Spleen (tissue), 11 donors: ENCODE measurements at regions not wholly inside any gene's neighbourhood (a gene's known extent, or its start where the extent isn't known, plus 50 kb on each side); places are given as distances from the start of the nearest gene placed in this dataset.

Source experiments
- DNase-seq: peaks from one replicate; pipeline ENCODE4 v3.0.0-alpha.2; 2020
- H3K27ac ChIP-seq, 8 donors: fragments of 200-600 bp; sonication (generic) in 7 of 8; 1 replicate in 4 of 8; 2 replicates in 4 of 8; pipeline versions ENCODE4 v1.5.0 to v1.8.0; 2016 to 2021; ENCODE audit warnings: inconsistent platforms in 4 of 8, mild to moderate bottlenecking in 4 of 8, moderate library complexity in 1 of 8
- H3K27me3 ChIP-seq, 7 donors: fragments of 200-600 bp; sonication (generic) in 6 of 7; replicated peaks in 1 of 7; 1 replicate in 4 of 7; 2 replicates in 3 of 7; pipeline versions ENCODE4 v1.5.0 to v1.8.0; 2016 to 2021; ENCODE audit warnings: inconsistent platforms in 3 of 7, mild to moderate bottlenecking in 1 of 7
- H3K36me3 ChIP-seq, 6 donors: fragments of 200-600 bp; sonication (generic) in 5 of 6; 1 replicate in 4 of 6; 2 replicates in 2 of 6; pipeline versions ENCODE4 v1.5.0 to v1.8.0; 2016 to 2021; ENCODE audit warnings: inconsistent platforms in 2 of 6
- H3K4me1 ChIP-seq, 6 donors: fragments of 200-600 bp; sonication (generic) in 5 of 6; 1 replicate in 3 of 6; 2 replicates in 3 of 6; pipeline versions ENCODE4 v1.5.0 to v1.8.0; 2016 to 2021; ENCODE audit warnings: inconsistent platforms in 3 of 6
- H3K4me3 ChIP-seq, 8 donors: fragments of 200-600 bp; sonication (generic) in 7 of 8; 1 replicate in 4 of 8; 2 replicates in 4 of 8; pipeline versions ENCODE4 v1.5.0 to v1.8.0; 2016 to 2021; ENCODE audit warnings: inconsistent platforms in 4 of 8, mild to moderate bottlenecking in 4 of 8, moderate library complexity in 2 of 8
- H3K9me3 ChIP-seq, 8 donors: fragments of 200-600 bp; sonication (generic) in 7 of 8; 1 replicate in 4 of 8; 2 replicates in 4 of 8; pipeline versions ENCODE4 v1.5.0 to v1.8.0; 2016 to 2021; ENCODE audit warnings: inconsistent platforms in 4 of 8
- POLR2A ChIP-seq, 3 donors: fragments of 450-650 bp; IDR thresholded peaks; one replicate each; pipeline ENCODE4 v1.5.1; 2017; ENCODE audit warnings: antibody characterized with exemption in 3 of 3, mild to moderate bottlenecking in 1 of 3
- POLR2AphosphoS5 ChIP-seq, 3 donors: sonication (generic); formaldehyde crosslinking; IDR thresholded peaks; one replicate each; pipeline ENCODE4 v1.5.1; 2017; ENCODE audit warnings: antibody characterized with exemption in 3 of 3
- WGBS, 5 donors: extraction: QIAGEN DNeasy Blood & Tissue Kit in 3 of 5; methylation state at CpG; one replicate each; pipeline versions ENCODE4 v1.1.5 to v1.1.7; 2013 to 2018; 5-methylcytosine and 5-hydroxymethylcytosine counted together
- intact Hi-C: fragments of 100-400 bp; cut with DNase I; formaldehyde crosslinking; loops from one replicate; pipeline ENCODE4 v1.15.0; 2023; ENCODE audit warnings: low total_unique reads
- TF ChIP-seq, protein P1 (sequence below), 11 experiments: fragments of 200-600 bp in 7 of 11; fragments of 450-650 bp in 4 of 11; sonication (generic) in 4 of 11; IDR thresholded peaks in 8 of 11; conservative IDR thresholded peaks in 3 of 11; 1 replicate in 7 of 11; 2 replicates in 4 of 11; pipeline versions ENCODE4 v1.4.0 to v1.8.0; 2016 to 2021; ENCODE audit warnings: antibody characterized with exemption in 11 of 11, inconsistent platforms in 4 of 11, mild to moderate bottlenecking in 1 of 11
- donor health status: healthy with polysubstance abuse.
- donor health status: DM: no; HTN: no; CAD: no; lungs with moderate emphysema.
- donor health status: DM: no; HTN: no; CAD: no.
- donor health status: Bipolar disorder and iron deficiency.
- donor health status: healthy.
- donor health status: DM: no; HTN: no; CAD: no.
- donor health status: DM: yes; HTN: yes; CAD: no.

DNA sequence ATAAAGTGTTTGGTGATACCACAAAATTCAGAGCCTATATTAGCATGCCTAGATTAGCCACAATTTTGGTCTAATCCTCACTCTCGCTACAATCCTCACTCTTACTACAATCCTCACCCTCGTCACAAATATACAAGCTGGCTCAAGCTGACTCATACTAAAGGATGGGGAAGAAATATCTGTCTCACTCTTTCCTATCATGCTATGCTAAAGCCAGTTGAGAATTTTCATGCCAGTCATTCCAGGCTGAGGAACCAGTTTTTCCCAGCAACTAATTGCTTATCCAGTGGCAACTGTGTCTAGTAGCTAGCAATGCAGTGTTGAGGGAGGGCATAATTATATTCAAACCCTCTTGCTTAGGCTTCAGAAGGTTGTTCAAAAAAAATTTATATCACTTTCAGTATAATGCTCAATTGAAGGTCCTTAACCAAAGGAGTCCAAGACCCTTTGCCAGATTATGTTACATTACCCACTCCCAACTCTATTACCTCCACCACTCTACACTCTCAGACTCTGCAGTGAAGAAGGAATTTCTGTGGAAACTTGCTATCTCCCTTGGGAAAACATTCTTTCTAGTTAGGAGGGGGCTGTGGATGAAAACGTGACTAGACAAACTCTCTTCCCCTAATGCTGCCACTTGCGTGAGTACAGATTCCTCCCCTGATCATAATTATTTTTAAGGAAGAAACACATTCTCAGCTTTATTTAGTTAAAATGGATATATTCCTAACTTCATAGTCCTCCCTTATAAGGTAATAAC is 810.3 kb upstream of the ACO1 start:
- Histone ChIP-seq H3K4me3 (no peak overlapping the region), H3K4me1 (no peaks in the 10 kb centered on the region), H3K27me3 (no peaks in the 10 kb centered on the region), H3K9me3 (peaks cover 0 to 11% (median 5%) of the 10 kb centered on the region in 8 donors), H3K36me3 (no peaks in the 10 kb centered on the region), H3K27ac (no peak overlapping the region)
- no peak for TF ChIP-seq POLR2AphosphoS5 (IDR thresholded peaks at IDR 0.05)
- TF ChIP-seq, protein P1, sequence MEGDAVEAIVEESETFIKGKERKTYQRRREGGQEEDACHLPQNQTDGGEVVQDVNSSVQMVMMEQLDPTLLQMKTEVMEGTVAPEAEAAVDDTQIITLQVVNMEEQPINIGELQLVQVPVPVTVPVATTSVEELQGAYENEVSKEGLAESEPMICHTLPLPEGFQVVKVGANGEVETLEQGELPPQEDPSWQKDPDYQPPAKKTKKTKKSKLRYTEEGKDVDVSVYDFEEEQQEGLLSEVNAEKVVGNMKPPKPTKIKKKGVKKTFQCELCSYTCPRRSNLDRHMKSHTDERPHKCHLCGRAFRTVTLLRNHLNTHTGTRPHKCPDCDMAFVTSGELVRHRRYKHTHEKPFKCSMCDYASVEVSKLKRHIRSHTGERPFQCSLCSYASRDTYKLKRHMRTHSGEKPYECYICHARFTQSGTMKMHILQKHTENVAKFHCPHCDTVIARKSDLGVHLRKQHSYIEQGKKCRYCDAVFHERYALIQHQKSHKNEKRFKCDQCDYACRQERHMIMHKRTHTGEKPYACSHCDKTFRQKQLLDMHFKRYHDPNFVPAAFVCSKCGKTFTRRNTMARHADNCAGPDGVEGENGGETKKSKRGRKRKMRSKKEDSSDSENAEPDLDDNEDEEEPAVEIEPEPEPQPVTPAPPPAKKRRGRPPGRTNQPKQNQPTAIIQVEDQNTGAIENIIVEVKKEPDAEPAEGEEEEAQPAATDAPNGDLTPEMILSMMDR (IDR thresholded peaks at IDR 0.05 in 8 of 11, conservative IDR thresholded peaks at IDR 0.05 in 3 of 11), result no peak
- TF ChIP-seq POLR2A (IDR thresholded peaks at IDR 0.05), result no peak
- WGBS, 5 donors, result 82 to 92% (median 83%) methylated on average over 4 of the region's 4 CpGs
- intact Hi-C loops, result no loop called here
- no peak for DNase-seq

DNA sequence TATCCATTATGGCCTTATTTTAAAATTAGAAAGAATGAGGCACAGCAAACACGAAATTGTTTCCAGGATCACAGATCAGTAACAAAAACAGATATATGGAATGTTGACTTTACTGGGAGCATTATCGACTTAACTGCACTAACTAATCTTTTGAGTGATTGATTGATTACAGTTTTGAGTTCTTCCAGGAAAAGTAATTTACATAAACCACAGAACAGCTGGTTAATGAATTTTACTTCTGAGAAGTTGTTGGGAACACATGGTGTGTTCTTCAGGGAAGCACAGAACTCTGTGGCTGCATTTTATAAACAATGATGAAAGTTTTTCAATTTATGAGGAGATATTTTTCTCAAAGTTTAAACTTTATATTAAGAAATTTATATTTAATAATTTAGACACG is 802.4 kb upstream of the ACO1 start:
- DNase-seq, result no peak
- Histone ChIP-seq H3K4me3 (no peak overlapping the region), H3K9me3 (no peaks in the 10 kb centered on the region), H3K27ac (no peak overlapping the region), H3K4me1 (no peaks in the 10 kb centered on the region), H3K27me3 (no peaks in the 10 kb centered on the region), H3K36me3 (no peaks in the 10 kb centered on the region)
- TF ChIP-seq POLR2AphosphoS5 (IDR thresholded peaks at IDR 0.05), result no peak
- TF ChIP-seq, protein P1 (IDR thresholded peaks at IDR 0.05 in 8 of 11, conservative IDR thresholded peaks at IDR 0.05 in 3 of 11), result no peak
- TF ChIP-seq POLR2A (IDR thresholded peaks at IDR 0.05), result no peak
- 49 to 62% (median 59%) methylated on average over 3 of the region's 3 CpGs for WGBS, 5 donors
- intact Hi-C loops, result no loop called here

DNA sequence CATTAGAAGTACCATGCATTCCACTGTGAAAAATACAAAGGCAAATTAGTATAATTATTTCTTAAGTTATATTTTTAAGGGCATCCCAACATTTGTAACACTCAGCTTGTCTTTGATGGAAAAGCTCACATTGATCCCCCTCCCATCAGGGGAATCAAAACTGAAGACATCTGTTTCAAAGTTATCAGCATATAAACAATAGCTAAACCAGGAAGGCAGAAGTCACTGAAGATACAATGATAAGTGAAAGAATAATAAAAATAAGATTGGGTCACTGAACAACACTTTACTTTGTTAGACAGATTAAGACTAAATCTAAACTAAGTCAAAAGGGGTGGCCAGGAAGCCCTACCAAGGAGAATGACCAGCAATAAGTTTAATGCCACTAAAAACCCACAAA is 801.9 kb upstream of the ACO1 start:
- Histone ChIP-seq H3K27ac (no peak overlapping the region), H3K4me3 (no peak overlapping the region), H3K9me3 (no peaks in the 10 kb centered on the region), H3K27me3 (no peaks in the 10 kb centered on the region), H3K4me1 (no peaks in the 10 kb centered on the region), H3K36me3 (no peaks in the 10 kb centered on the region)
- DNase-seq, result no peak
- intact Hi-C loops, result no loop called here
- no peak for TF ChIP-seq POLR2AphosphoS5 (IDR thresholded peaks at IDR 0.05)
- TF ChIP-seq POLR2A (IDR thresholded peaks at IDR 0.05), result no peak
- TF ChIP-seq, protein P1 (IDR thresholded peaks at IDR 0.05 in 8 of 11, conservative IDR thresholded peaks at IDR 0.05 in 3 of 11), result no peak

DNA sequence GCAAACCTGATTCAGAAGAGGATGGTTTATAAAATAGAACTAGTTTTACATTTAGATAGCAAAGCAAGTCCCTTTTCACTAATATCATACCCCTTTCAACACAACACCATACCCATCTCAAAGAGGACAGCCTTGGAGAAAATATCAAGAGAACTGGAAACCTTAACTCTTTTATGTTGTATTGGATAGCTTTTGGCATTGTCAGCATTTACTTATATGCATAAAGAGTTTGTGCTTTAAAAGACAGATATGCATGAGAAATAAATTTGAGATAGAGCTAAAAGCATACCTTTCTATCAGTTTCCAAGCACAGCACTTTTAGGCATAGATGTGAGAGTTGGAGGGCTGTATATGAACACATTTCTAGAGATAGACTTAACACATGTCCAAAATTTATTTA is 799.3 kb upstream of the ACO1 start:
- intact Hi-C loops, result no loop called here
- H3K36me3 ChIP-seq, result no peaks in the 10 kb centered on the region
- no peak overlapping the region for H3K4me3 ChIP-seq
- H3K27me3 ChIP-seq, result no peaks in the 10 kb centered on the region
- no peaks in the 10 kb centered on the region for H3K4me1 ChIP-seq
- no peaks in the 10 kb centered on the region for H3K9me3 ChIP-seq
- TF ChIP-seq, protein P1 (IDR thresholded peaks at IDR 0.05 in 8 of 11, conservative IDR thresholded peaks at IDR 0.05 in 3 of 11), result no peak
- no peak for TF ChIP-seq POLR2AphosphoS5 (IDR thresholded peaks at IDR 0.05)
- no peak for TF ChIP-seq POLR2A (IDR thresholded peaks at IDR 0.05)
- no peak for DNase-seq
- no peak overlapping the region for H3K27ac ChIP-seq
